Upper lobe of right lung (tissue), 1 donor: ENCODE measurements at regions not wholly inside any gene's neighbourhood (a gene's known extent, or its start where the extent isn't known, plus 50 kb on each side); places are given as distances from the start of the nearest gene placed in this dataset.
A peak's percentile ranks its signal among the peaks of the same experiment; 100 is the strongest.

Source experiments
- ATAC-seq: fragments of 200-7000 bp; cut with Tn5 transposase; one replicate; pipeline ENCODE4 v1.9.1; 2020; ENCODE audit warnings: mild to moderate bottlenecking, moderate library complexity
- DNase-seq: peaks from one replicate; pipeline ENCODE4 v3.0.0-alpha.2; 2020
- H3K27ac ChIP-seq: fragments of 200-600 bp; one replicate; pipeline ENCODE4 v1.8.0; 2022
- H3K27me3 ChIP-seq: fragments of 200-600 bp; one replicate; pipeline ENCODE4 v1.8.0; 2022; ENCODE audit warnings: mild to moderate bottlenecking
- H3K36me3 ChIP-seq: fragments of 200-600 bp; one replicate; pipeline ENCODE4 v1.8.0; 2022
- H3K4me1 ChIP-seq: fragments of 200-600 bp; one replicate; pipeline ENCODE4 v1.8.0; 2022
- H3K4me3 ChIP-seq: fragments of 200-600 bp; one replicate; pipeline ENCODE4 v1.8.0; 2022; ENCODE audit warnings: mild to moderate bottlenecking
- H3K9me3 ChIP-seq: fragments of 200-600 bp; one replicate; pipeline ENCODE4 v1.8.0; 2022
- CTCF ChIP-seq: fragments of 200-600 bp; IDR thresholded peaks from one replicate; pipeline ENCODE4 v1.8.0; 2022; ENCODE audit warnings: antibody characterized with exemption
- intact Hi-C: fragments of 100-400 bp; cut with DNase I; formaldehyde crosslinking; loops from one replicate; pipeline ENCODE4 v1.11.0; 2022
- donor health status: DM: no; HTN: yes; CAD: no; lungs with severe emphysema.

GRCh38 chr12:31201382-31201781 lies 124.6 kb downstream of the SINHCAF start:
- Histone ChIP-seq H3K4me1 (no peaks in the 10 kb centered on the region), H3K27ac (no peak overlapping the region), H3K27me3 (no peaks in the 10 kb centered on the region), H3K9me3 (no peaks in the 10 kb centered on the region), H3K36me3 (no peaks in the 10 kb centered on the region), H3K4me3 (no peak overlapping the region)
- ATAC-seq = no peak
- no peak for DNase-seq
- intact Hi-C loops = no loop called here
- no peak for TF ChIP-seq CTCF

- no peak for TF ChIP-seq CTCF
- no peaks in the 10 kb centered on the region for H3K4me1 ChIP-seq
- no peaks in the 10 kb centered on the region for H3K9me3 ChIP-seq
- no peak for ATAC-seq
- H3K36me3 ChIP-seq = no peaks in the 10 kb centered on the region
- intact Hi-C loops = no loop called here
- no peaks in the 10 kb centered on the region for H3K27me3 ChIP-seq
- DNase-seq = no peak
- H3K4me3 ChIP-seq = no peak overlapping the region
- H3K27ac ChIP-seq = no peak overlapping the region
Measured at GRCh38 chr12:31203261-31203660, 122.7 kb downstream of the SINHCAF start.

GRCh38 chr12:31205054-31205453 lies 120.9 kb downstream of the SINHCAF start:
- Histone ChIP-seq H3K36me3 (no peaks in the 10 kb centered on the region), H3K4me1 (no peaks in the 10 kb centered on the region), H3K27me3 (no peaks in the 10 kb centered on the region), H3K9me3 (no peaks in the 10 kb centered on the region), H3K27ac (no peak overlapping the region), H3K4me3 (no peak overlapping the region)
- DNase-seq (no peak), ATAC-seq (no peak)
- intact Hi-C loops = no loop called here
- no peak for TF ChIP-seq CTCF

- Histone ChIP-seq H3K27ac (no peak overlapping the region), H3K36me3 (no peaks in the 10 kb centered on the region), H3K9me3 (no peaks in the 10 kb centered on the region), H3K27me3 (no peaks in the 10 kb centered on the region), H3K4me1 (no peaks in the 10 kb centered on the region), H3K4me3 (no peak overlapping the region)
- ATAC-seq (peak; percentile 57), DNase-seq (no peak)
- TF ChIP-seq CTCF = no peak
- intact Hi-C loops = no loop called here
Measured at GRCh38 chr12:31206038-31206670, 119.8 kb downstream of the SINHCAF start.

- no peaks in the 10 kb centered on the region for H3K9me3 ChIP-seq
- no peaks in the 10 kb centered on the region for H3K36me3 ChIP-seq
- TF ChIP-seq CTCF = no peak
- no peak overlapping the region for H3K27ac ChIP-seq
- DNase-seq (no peak), ATAC-seq (no peak)
- no peaks in the 10 kb centered on the region for H3K27me3 ChIP-seq
- H3K4me1 ChIP-seq = no peaks in the 10 kb centered on the region
- intact Hi-C loops = no loop called here
- H3K4me3 ChIP-seq = no peak overlapping the region
Measured at GRCh38 chr12:31207799-31208465, 118.0 kb downstream of the SINHCAF start.
